Skeletal muscle satellite cell (primary cell): ENCODE measurements at regions not wholly inside any gene's neighbourhood (a gene's known extent, or its start where the extent isn't known, plus 50 kb on each side); places are given as distances from the start of the nearest gene placed in this dataset.
"Not testable (repeated sequence)": the region's sequence is repeated elsewhere in the genome, so short reads cannot be mapped to it uniquely, and the experiment has no call there.

Experiments
- H3K27me3 ChIP-seq: 2 replicates; pipeline ENCODE4 v1.7.0; 2013; ENCODE audit warnings: low read length; ENCODE audit not compliant: control insufficient read depth, insufficient read depth
- H3K36me3 ChIP-seq: 2 replicates; pipeline ENCODE4 v1.7.0; 2013; ENCODE audit warnings: mild to moderate bottlenecking, control low read depth, low read length; ENCODE audit not compliant: insufficient read depth
- H3K4me1 ChIP-seq: 2 replicates; pipeline ENCODE4 v1.7.0; 2013; ENCODE audit warnings: low read length; ENCODE audit not compliant: control insufficient read depth, insufficient read depth
- H3K4me2 ChIP-seq: 2 replicates; pipeline ENCODE4 v1.7.0; 2013; ENCODE audit warnings: mild to moderate bottlenecking, low read length
- H3K4me3 ChIP-seq: 2 replicates; pipeline ENCODE4 v1.7.0; 2013; ENCODE audit warnings: low read length
- H3K9ac ChIP-seq: 2 replicates; pipeline ENCODE4 v1.7.0; 2013; ENCODE audit warnings: mild to moderate bottlenecking, low read depth, low read length, moderate library complexity
- H3K9me3 ChIP-seq: replicated peaks from 2 replicates; pipeline ENCODE4 v1.7.0; 2013; ENCODE audit warnings: mild to moderate bottlenecking, control low read depth, low read length

DNA sequence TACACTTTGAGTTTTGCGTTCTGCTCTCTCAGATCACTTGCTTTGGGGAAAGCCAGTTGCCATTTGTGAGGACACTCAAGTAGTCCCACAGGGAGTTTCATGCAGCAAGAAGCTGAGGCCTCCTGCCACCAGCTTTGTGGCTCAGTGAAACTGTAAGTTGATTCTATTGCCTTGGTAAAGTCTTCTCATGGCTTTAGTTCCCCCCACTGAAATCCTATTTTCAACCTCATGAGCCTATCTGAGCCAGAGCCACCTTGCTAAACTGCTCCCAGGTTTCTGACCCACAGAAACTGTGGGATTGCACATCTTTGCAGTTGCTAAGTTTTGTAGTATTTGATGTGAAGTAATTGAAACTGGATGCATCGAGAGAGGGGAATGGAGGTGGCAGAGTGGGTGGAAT lies 85.4 kb upstream of the TOP3B start:
- H3K9me3 ChIP-seq: no peaks in the 10 kb centered on the region
- no peak overlapping the region for H3K4me2 ChIP-seq
- H3K9ac ChIP-seq: no peak overlapping the region
- no peaks in the 10 kb centered on the region for H3K4me1 ChIP-seq
- H3K36me3 ChIP-seq: no peaks in the 10 kb centered on the region
- H3K27me3 ChIP-seq: peaks cover 28% of the 10 kb centered on the region
- no peak overlapping the region for H3K4me3 ChIP-seq

DNA sequence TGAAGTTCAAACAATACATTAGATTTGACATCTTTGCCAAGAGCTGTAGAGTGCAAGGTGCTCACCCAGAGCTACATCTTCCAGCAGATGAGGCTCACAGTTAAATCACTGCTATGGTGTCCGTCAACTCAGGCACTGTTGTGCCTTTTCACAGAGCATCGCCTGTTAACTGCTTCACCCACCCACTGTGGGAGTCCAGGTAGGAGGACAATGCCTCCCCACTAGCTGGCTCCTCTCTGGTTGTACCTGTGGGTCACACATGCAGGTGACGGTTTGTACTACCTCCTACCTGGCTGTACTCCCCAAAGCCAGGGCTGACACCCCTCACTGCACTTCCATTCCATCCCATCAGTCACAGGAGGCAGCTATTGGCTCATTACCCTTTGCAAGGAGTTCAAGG lies 84.6 kb upstream of the TOP3B start:
- Histone ChIP-seq H3K27me3 (peaks cover 28% of the 10 kb centered on the region), H3K9me3 (no peaks in the 10 kb centered on the region), H3K4me2 (no peak overlapping the region), H3K36me3 (no peaks in the 10 kb centered on the region), H3K9ac (no peak overlapping the region), H3K4me1 (no peaks in the 10 kb centered on the region), H3K4me3 (no peak overlapping the region)

DNA sequence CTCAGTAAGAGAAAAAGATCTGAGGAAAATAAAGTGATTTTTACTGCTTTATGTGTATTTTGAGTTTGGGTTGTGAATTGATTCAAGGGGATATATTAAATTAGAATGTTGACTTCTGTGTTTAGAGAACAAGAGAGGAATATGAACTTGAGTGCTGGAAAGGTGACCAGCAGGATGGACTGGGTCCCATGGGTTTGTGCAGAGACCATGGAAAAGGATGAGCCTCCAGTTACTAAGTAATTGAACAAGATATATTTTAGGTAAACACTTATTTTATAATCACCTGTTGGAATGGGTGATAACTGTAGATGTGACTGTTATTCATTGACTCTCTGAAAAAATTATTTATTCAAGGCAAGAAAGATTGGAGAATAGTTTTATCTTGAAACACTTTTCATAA lies 82.0 kb upstream of the TOP3B start:
- H3K4me2 ChIP-seq: no peak overlapping the region
- H3K9me3 ChIP-seq: no peaks in the 10 kb centered on the region
- H3K4me3 ChIP-seq: no peak overlapping the region
- no peaks in the 10 kb centered on the region for H3K36me3 ChIP-seq
- no peak overlapping the region for H3K9ac ChIP-seq
- H3K4me1 ChIP-seq: peaks cover 3% of the 10 kb centered on the region
- H3K27me3 ChIP-seq: peaks cover 23% of the 10 kb centered on the region

DNA sequence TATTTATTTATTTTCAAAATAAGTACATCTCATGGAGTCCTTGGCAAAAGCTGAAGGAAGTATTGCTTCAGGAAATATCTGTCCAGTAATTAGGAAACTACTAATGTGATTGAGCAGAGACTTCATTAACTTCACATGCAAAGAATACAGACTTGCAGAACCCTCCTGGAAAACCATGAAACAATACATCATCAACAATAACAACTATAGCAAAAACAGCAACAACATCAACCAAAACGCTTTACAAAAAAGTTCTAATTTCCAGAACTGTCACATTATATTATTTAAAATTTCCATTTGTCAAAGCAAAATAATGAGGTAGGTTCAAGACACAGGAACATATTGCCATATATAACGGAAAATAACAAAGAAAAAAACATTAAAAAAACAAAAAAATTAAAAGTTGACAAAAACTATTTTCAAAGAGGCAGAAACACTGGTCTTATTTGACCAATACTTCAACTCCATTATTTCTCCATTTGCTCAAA lies 79.8 kb upstream of the TOP3B start:
- Histone ChIP-seq H3K4me3 (no peak overlapping the region), H3K36me3 (no peaks in the 10 kb centered on the region), H3K27me3 (peaks cover 37% of the 10 kb centered on the region), H3K9ac (no peak overlapping the region), H3K9me3 (no peaks in the 10 kb centered on the region), H3K4me2 (no peak overlapping the region), H3K4me1 (peaks cover 3% of the 10 kb centered on the region)

DNA sequence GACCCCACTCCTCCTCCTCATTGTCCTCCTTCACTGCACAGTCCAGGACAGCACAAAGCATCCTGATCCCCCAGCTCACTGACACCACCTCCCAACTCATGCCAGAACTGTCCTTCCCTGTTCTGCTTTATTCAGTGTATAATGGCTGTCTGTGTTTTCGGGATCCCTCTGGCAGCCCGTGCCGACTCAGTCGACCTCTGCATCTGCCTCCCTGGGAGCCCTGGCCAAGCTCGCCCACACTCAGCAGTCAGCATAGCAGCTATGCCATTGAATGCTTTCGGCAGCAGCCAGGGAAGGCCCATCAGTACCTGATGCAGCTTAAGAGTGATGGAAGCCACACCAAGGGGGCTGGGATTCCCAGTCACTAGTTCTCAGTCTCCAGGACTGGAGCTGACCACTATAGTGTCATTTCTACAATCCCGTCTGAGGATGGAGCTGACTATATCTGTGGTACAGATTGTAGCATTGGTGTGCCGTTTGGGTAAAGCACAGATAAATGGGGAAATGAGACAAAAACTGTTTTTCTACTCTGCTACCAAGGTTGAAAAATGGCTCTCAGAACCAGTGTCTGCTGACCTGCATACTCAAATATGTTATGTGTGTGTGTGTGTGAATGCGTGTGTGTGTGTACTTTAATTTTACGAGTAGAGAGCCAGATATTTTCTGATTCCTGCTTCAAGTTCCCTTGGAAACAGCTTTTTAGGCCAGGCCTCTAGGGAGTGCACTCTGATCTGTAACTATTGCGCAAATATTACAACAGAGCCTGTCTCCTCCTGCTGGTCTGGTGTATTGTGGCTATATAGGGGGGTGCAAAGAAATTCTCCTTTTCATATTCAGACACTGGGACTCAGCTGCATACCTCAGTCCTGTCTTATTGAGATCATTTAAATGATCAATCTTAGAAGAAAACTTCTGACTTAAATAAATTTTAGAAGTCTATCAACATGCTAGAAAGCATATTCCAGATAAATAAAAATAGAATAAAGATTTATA lies 78.8 kb upstream of the TOP3B start:
- peaks cover 3% of the 10 kb centered on the region for H3K4me1 ChIP-seq
- H3K9me3 ChIP-seq: no peaks in the 10 kb centered on the region
- H3K9ac ChIP-seq: peak overlapping the region; percentile 14
- no peak overlapping the region for H3K4me2 ChIP-seq
- no peak overlapping the region for H3K4me3 ChIP-seq
- peaks cover 36% of the 10 kb centered on the region for H3K27me3 ChIP-seq
- H3K36me3 ChIP-seq: no peaks in the 10 kb centered on the region

DNA sequence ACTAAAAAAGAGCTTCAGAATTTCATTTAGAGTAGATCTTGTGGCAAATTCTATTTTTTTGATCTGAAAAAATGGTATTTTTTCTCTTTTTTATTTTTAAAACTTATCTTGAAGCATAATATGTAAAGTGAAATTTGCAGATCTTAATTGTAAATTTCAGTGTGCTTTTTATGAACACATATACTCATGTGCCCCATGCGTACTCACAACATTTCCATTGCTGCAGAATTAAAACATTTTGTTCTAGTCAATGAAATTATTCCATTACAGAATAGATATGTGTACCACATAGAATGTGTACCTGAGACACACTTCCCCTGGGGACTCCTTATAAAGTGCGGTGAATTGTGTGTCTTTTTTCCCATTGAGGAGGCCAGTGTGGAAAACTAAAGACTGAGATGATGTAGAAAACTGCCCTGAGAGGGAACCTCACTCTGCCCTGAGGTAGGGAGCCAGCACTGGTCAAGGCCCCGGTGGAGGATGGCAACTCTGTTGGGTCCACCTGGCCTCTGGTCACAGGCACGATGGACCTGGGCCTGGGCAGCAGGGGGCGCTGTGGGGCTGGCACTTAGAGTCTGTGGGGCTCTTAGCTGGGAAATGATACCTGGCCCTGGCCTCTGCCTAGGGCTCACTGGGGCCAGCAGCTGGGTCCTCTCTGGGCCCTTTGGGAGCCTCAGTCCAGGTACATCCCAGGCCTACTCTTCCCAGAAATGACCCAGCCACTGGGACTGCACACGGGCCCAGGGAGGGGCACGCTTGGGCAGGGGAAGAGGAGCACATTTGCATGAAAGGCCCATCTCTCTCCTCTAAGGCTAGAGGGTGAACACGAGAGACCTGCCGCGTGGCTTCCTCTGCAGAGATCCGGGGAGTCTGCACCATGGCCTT lies 77.9 kb upstream of the TOP3B start:
- Histone ChIP-seq H3K9me3 (no peaks in the 10 kb centered on the region), H3K9ac (no peak overlapping the region)

DNA sequence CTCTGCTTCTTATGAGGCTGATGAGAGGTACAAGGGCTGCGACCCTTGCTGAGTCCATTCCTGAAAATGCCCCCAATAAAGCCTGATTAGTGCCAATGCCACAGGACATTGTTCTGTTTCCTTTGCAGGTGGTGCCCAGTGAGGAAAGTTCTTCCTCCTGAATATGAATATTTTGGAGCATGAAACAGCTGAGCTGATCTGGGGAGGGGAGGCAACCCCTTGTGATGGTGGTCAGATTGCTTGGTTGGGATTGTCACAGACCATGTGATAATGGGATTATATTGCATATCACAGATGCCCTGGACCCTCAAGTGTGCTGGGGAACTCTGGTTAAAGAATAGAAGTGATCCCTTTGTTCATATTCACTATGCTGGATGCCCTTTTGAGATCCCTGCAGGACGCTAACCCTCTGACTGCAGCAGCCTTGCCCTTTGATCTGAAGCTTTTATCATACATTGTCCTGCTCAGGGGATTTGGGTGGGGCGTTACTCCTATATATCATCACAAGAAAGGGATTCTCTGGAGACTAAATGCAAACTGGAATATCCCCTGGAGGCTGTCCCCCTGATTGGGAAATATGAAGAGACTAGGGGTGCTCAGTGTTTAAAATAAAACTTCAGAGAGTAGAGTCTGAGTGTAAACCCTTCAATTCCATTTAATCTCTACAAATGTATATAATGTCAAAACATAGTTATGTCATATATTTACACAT lies 76.9 kb upstream of the TOP3B start:
- no peak overlapping the region for H3K4me2 ChIP-seq
- H3K4me1 ChIP-seq: peaks cover 3% of the 10 kb centered on the region

More for the DNA sequence above, 77.9 kb upstream of the TOP3B start:
- Histone ChIP-seq H3K36me3 (no peaks in the 10 kb centered on the region), H3K4me2 (no peak overlapping the region), H3K27me3 (peaks cover 32% of the 10 kb centered on the region), H3K4me3 (no peak overlapping the region), H3K4me1 (peaks cover 3% of the 10 kb centered on the region)

DNA sequence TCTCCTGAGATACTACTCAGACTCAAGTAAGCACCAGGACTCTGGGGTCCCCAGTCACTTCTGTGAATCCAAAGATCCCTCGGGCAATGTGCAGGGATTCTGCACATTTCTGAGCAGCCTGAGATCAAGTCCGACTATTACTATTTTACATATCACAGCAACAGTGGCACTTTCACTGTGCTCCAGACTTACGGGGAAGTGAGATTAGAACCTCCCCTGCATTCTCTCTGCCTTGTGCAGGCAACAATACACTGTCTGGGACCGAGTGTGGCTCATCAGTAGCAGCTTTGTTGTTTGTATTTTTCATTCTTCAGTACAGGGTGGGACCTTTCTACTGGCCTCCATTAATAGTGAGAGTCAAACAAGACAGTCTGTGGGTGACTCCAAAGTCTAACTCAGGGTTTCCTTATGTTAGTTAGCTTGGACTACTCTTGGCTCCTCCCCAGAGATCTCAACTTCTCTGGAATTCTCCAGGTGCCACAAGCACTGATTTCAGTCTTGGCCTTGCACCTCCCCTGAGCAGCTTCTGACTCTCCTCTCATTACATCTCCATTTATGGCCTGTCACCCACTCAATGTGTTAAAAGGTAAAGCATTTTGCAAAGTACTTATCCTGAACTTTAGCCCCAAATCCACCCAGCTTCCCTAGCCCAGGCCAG lies 76.2 kb upstream of the TOP3B start:
- Histone ChIP-seq H3K36me3 (no peaks in the 10 kb centered on the region), H3K4me2 (no peak overlapping the region), H3K27me3 (peaks cover 28% of the 10 kb centered on the region), H3K4me3 (no peak overlapping the region), H3K9me3 (no peaks in the 10 kb centered on the region), H3K9ac (no peak overlapping the region), H3K4me1 (peaks cover 3% of the 10 kb centered on the region)

More for the DNA sequence above, 76.9 kb upstream of the TOP3B start:
- Histone ChIP-seq H3K9ac (no peak overlapping the region), H3K9me3 (no peaks in the 10 kb centered on the region), H3K27me3 (peaks cover 28% of the 10 kb centered on the region), H3K36me3 (no peaks in the 10 kb centered on the region), H3K4me3 (no peak overlapping the region)

DNA sequence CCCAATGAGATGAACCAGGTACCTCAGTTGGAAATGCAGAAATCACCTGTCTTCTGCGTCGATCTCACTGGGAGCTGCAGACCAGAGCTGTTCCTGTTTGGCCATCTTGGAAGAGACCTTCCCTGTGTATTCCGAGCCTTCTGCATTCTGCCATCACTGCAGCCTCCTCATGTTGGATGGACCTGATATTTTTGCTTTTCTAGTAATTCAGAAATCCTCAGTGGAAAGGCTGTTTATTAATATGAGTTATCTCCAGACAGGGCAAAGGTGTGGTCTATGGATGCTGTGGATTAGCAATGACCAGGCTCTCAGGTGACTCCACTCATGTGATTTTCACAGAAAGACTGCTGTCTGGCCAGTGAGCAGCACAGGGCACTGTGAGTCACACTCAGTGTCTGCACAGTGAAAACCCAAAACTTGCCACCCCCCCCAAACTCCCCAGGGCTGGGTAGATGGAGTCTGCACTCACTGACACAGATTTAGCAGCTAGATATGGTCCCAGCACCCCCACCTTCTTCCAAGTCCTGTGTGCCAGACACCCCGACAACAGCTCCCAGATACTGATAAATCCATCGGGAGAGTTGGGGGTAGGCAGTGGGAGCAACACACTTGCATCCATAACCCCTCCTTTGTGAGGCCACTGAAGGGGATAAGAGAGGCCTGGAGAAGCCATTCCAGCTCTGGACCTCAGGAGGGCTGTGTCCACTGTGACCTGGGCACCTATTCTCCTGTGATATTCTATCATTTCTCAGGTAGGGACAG lies 75.2 kb upstream of the TOP3B start:
- Histone ChIP-seq H3K4me3 (no peak overlapping the region), H3K4me2 (no peak overlapping the region), H3K4me1 (peaks cover 3% of the 10 kb centered on the region), H3K9me3 (no peaks in the 10 kb centered on the region), H3K9ac (no peak overlapping the region), H3K36me3 (no peaks in the 10 kb centered on the region), H3K27me3 (peaks cover 28% of the 10 kb centered on the region)

DNA sequence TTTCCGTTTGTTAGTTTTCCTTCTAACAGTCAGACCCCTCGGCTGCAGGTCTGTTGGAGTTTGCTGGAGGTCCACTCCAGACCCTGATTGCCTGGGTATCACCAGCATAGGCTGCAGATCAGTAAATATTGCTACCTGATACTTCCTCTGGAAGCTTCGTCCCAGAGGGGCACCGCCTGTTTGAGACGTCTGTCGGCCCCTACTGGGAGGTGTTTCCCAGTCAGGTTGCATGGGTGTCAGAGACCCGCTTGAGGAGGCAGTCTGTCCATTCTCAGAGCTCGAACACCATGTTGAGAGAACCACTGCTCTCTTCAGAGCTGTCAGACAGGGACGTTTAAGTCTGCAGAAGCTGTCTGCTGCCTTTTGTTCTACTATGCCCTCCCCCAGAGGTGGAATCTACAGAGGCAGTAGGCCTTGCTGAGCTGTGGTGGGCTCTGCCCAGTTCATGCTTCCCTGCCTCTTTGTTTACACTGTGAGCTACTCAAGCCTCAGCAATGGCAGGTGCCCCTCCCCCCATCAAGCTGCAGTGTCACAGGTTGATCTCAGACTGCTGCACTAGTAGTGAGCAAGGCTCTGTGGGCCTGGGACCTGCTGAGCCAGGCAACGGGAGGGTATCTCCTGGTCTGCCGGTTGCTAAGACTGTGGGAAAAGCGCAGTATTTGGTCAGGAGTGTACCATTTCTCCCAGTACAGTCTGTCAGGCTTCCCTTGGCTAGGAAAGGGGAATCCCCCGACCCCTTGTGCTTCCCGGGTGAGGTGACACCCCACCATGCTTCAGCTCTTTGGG lies 74.4 kb upstream of the TOP3B start:
- not testable (repeated sequence) for H3K4me3 ChIP-seq, H3K36me3 ChIP-seq

More for the DNA sequence above, 74.4 kb upstream of the TOP3B start:
- not testable (repeated sequence) for H3K9me3 ChIP-seq, H3K9ac ChIP-seq, H3K4me2 ChIP-seq, H3K4me1 ChIP-seq
- H3K27me3 ChIP-seq: peaks cover 28% of the 10 kb centered on the region
